CD14-positive monocyte (primary cell): ENCODE measurements at regions not wholly inside any gene's neighbourhood (a gene's known extent, or its start where the extent isn't known, plus 50 kb on each side); places are given as distances from the start of the nearest gene placed in this dataset.

Experiments used
- DNase-seq, 3 donors: peaks; one replicate each; pipeline ENCODE4 v3.0.0-alpha.2; 2011 to 2022
- H2AFZ ChIP-seq: 2 replicates; pipeline ENCODE4 v1.6.0; 2012; ENCODE audit warnings: mild to moderate bottlenecking, low read depth, low read length, inconsistent platforms; ENCODE audit not compliant: insufficient read depth, poor library complexity, severe bottlenecking
- H3K27ac ChIP-seq, 2 donors: 1 replicate in 1 of 2; 2 replicates in 1 of 2; pipeline ENCODE4 v1.5.1; 2012 to 2013; ENCODE audit warnings: low read length in 2 of 2, control low read depth in 1 of 2, inconsistent platforms in 1 of 2, low read depth in 1 of 2, mild to moderate bottlenecking in 1 of 2
- H3K27me3 ChIP-seq, 2 donors: one replicate each; pipeline versions ENCODE4 v1.6.0 to v1.6.1; 2011 to 2013; ENCODE audit warnings: low read length in 2 of 2; ENCODE audit not compliant: control insufficient read depth in 2 of 2, insufficient read depth in 2 of 2
- H3K36me3 ChIP-seq, 2 donors: replicated peaks in 1 of 2; 1 replicate in 1 of 2; 2 replicates in 1 of 2; pipeline versions ENCODE4 v1.5.1 to v1.6.1; 2012 to 2013; ENCODE audit warnings: low read length in 2 of 2, control low read depth in 1 of 2, inconsistent platforms in 1 of 2, mild to moderate bottlenecking in 1 of 2; ENCODE audit not compliant: insufficient read depth in 2 of 2, control insufficient read depth in 1 of 2
- H3K4me1 ChIP-seq, 2 donors: 1 replicate in 1 of 2; 2 replicates in 1 of 2; pipeline versions ENCODE4 v1.5.1 to v1.6.1; 2012 to 2013; ENCODE audit warnings: low read length in 2 of 2, control low read depth in 1 of 2, inconsistent platforms in 1 of 2, mild to moderate bottlenecking in 1 of 2, moderate library complexity in 1 of 2; ENCODE audit not compliant: insufficient read depth in 2 of 2, control insufficient read depth in 1 of 2
- H3K4me2 ChIP-seq: replicated peaks from 2 replicates; pipeline ENCODE3; 2012; ENCODE audit warnings: low read length, moderate library complexity, mild to moderate bottlenecking; ENCODE audit not compliant: poor library complexity, severe bottlenecking; ENCODE audit errors: extremely low read depth
- H3K4me3 ChIP-seq, 3 experiments: fragments of 200-600 bp in 1 of 3; sonication (generic) in 1 of 3; replicated peaks in 1 of 3; 1 replicate in 2 of 3; 2 replicates in 1 of 3; pipeline ENCODE4 v1.5.1; 2011 to 2013; ENCODE audit warnings: low read length in 3 of 3, mild to moderate bottlenecking in 3 of 3, control low read depth in 2 of 3, low read depth in 2 of 3, inconsistent platforms in 1 of 3, moderate library complexity in 1 of 3
- H3K79me2 ChIP-seq: 2 replicates; pipeline ENCODE4 v1.6.0; 2012; ENCODE audit warnings: mild to moderate bottlenecking, control low read depth, inconsistent platforms, low read length, moderate library complexity; ENCODE audit not compliant: insufficient read depth
- H3K9ac ChIP-seq: 2 replicates; pipeline ENCODE4 v1.6.0; 2017; ENCODE audit warnings: low read length, mild to moderate bottlenecking; ENCODE audit not compliant: insufficient read depth, poor library complexity, severe bottlenecking
- H3K9me3 ChIP-seq, 2 donors: replicated peaks in 1 of 2; 1 replicate in 1 of 2; 2 replicates in 1 of 2; pipeline versions ENCODE4 v1.5.1 to v1.6.1; 2012 to 2013; ENCODE audit warnings: low read length in 2 of 2, control low read depth in 1 of 2; ENCODE audit not compliant: control insufficient read depth in 1 of 2, insufficient read depth in 1 of 2
- H4K20me1 ChIP-seq: 2 replicates; pipeline ENCODE4 v1.6.0; 2012; ENCODE audit warnings: mild to moderate bottlenecking, low read length, control low read depth, moderate library complexity; ENCODE audit not compliant: insufficient read depth
- H3K27ac Mint-ChIP-seq, 7 donors: one replicate each; pipeline ENCODE4 v1.8.0; 2020; ENCODE audit warnings: mild to moderate bottlenecking in 7 of 7, mixed read lengths in 7 of 7, moderate library complexity in 6 of 7, inconsistent platforms in 2 of 7
- H3K27me3 Mint-ChIP-seq, 3 donors: one replicate each; pipeline ENCODE4 v1.8.0; 2021 to 2022; ENCODE audit warnings: low read depth in 3 of 3, mild to moderate bottlenecking in 3 of 3, mixed read lengths in 3 of 3, moderate library complexity in 3 of 3, inconsistent platforms in 1 of 3
- H3K36me3 Mint-ChIP-seq, 2 donors: one replicate each; pipeline ENCODE4 v1.8.0; 2020; ENCODE audit warnings: mixed read lengths in 2 of 2, inconsistent platforms in 1 of 2, mild to moderate bottlenecking in 1 of 2
- H3K4me1 Mint-ChIP-seq: one replicate; pipeline ENCODE4 v1.8.0; 2020; ENCODE audit warnings: mild to moderate bottlenecking, mixed read lengths
- H3K4me3 Mint-ChIP-seq, 2 donors: one replicate each; pipeline ENCODE4 v1.8.0; 2020; ENCODE audit warnings: mild to moderate bottlenecking in 2 of 2, mixed read lengths in 2 of 2, moderate library complexity in 1 of 2
- H3K9me3 Mint-ChIP-seq, 7 donors: one replicate each; pipeline ENCODE4 v1.8.0; 2020 to 2022; ENCODE audit warnings: mixed read lengths in 7 of 7, mild to moderate bottlenecking in 6 of 7, moderate library complexity in 6 of 7, inconsistent platforms in 2 of 7
- CTCF ChIP-seq: fragments of 200-600 bp; IDR thresholded peaks from one replicate; pipeline ENCODE4 v1.8.0; 2022; ENCODE audit warnings: antibody characterized with exemption, mild to moderate bottlenecking
- WGBS: methylation state at CpG from one replicate; pipeline ENCODE4 v1.1.5; 2013; ENCODE audit warnings: missing lambda C conversion rate; ENCODE audit not compliant: insufficient coverage; 5-methylcytosine and 5-hydroxymethylcytosine counted together
- intact Hi-C, 2 donors: fragments of 100-400 bp; cut with micrococcal nuclease; formaldehyde crosslinking; loops; one replicate each; pipeline versions ENCODE4 v1.15.0 to v1.15.1; 2023

- WGBS: no CpG with 5 or more reads among the region's 3 CpGs
- no peaks in the 10 kb centered on the region for H3K36me3 Mint-ChIP-seq
These were observed 212.5 kb downstream of the TBX5 start for GRCh38 chr12:114193474-114193873.

DNA sequence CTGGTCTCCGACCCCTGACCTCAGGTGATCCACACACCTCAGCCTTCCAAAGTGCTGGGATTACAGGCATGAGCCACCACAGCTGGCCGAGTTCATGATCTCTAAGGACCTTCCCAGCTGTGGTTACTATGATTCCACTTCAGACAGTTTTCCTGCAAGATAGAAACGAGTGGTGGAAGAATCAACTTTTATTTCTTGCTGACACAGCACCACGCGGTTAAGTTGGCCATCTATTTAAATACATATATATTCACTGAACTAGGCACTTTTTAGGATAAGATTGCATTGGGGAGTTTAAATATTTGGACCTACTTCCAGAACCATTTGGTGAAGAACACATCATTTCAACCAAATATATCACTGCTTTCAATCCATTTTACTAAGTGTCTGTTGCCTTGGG is 213.4 kb downstream of the TBX5 start:
- 58% methylated on average over 2 of the region's 5 CpGs for WGBS

More at GRCh38 chr12:114193474-114193873, 212.5 kb downstream of the TBX5 start:
- Histone ChIP-seq H3K4me2 (no peak overlapping the region), H3K36me3 (no peaks in the 10 kb centered on the region), H3K9me3 (peaks cover 0 to 3% of the 10 kb centered on the region in 2 donors), H4K20me1 (no peaks in the 10 kb centered on the region), H3K9ac (no peak overlapping the region), H3K79me2 (no peaks in the 10 kb centered on the region), H3K4me1 (no peaks in the 10 kb centered on the region), H3K27ac (no peak overlapping the region), H3K4me3 (no peak overlapping the region), H2AFZ (no peak overlapping the region), H3K27me3 (no peaks in the 10 kb centered on the region)
- no peak for TF ChIP-seq CTCF
- intact Hi-C loops: no loop called here
- H3K4me3 Mint-ChIP-seq: no peak overlapping the region
- H3K9me3 Mint-ChIP-seq: peaks cover 0 to 3% (median 2%) of the 10 kb centered on the region in 7 donors
- H3K4me1 Mint-ChIP-seq: peaks cover 2% of the 10 kb centered on the region
- DNase-seq: no peak
- H3K27ac Mint-ChIP-seq: no peak overlapping the region
- H3K27me3 Mint-ChIP-seq: peaks cover 1 to 5% (median 3%) of the 10 kb centered on the region in 3 donors

More for the DNA sequence above, 213.4 kb downstream of the TBX5 start:
- Histone ChIP-seq H3K36me3 (no peaks in the 10 kb centered on the region), H2AFZ (no peak overlapping the region), H3K4me1 (no peaks in the 10 kb centered on the region), H3K4me2 (no peak overlapping the region), H3K9me3 (peaks cover 0 to 3% of the 10 kb centered on the region in 2 donors), H3K79me2 (no peaks in the 10 kb centered on the region), H3K9ac (no peak overlapping the region), H3K4me3 (no peak overlapping the region), H3K27ac (no peak overlapping the region), H3K27me3 (no peaks in the 10 kb centered on the region), H4K20me1 (no peaks in the 10 kb centered on the region)
- Mint-ChIP-seq H3K36me3 (no peaks in the 10 kb centered on the region), H3K4me1 (peaks cover 2% of the 10 kb centered on the region), H3K27me3 (peaks cover 0 to 5% (median 1%) of the 10 kb centered on the region in 3 donors), H3K27ac (no peak overlapping the region), H3K9me3 (peaks cover 0 to 3% (median 1%) of the 10 kb centered on the region in 7 donors), H3K4me3 (no peak overlapping the region)
- intact Hi-C loops: no loop called here
- no peak for TF ChIP-seq CTCF
- DNase-seq: no peak
